Heart right ventricle (tissue), 16 donors: ENCODE measurements at regions not wholly inside any gene's neighbourhood (a gene's known extent, or its start where the extent isn't known, plus 50 kb on each side); places are given as distances from the start of the nearest gene placed in this dataset.

Experiments
- ATAC-seq, 8 donors: fragments of 200-7000 bp; cut with Tn5 transposase; one replicate each; pipeline ENCODE4 v1.9.1; 2020; ENCODE audit warnings: mild to moderate bottlenecking in 8 of 8, moderate library complexity in 8 of 8, moderate number of reproducible peaks in 1 of 8
- DNase-seq, 2 donors: peaks; one replicate each; pipeline ENCODE4 v3.0.0-alpha.2; 2020
- H3K27ac ChIP-seq, 10 donors: fragments of 200-600 bp; sonication (generic) in 2 of 10; one replicate each; pipeline versions ENCODE4 v1.5.0 to v1.8.0; 2020 to 2022; ENCODE audit warnings: mild to moderate bottlenecking in 3 of 10
- H3K27me3 ChIP-seq, 7 donors: fragments of 200-600 bp; one replicate each; pipeline ENCODE4 v1.8.0; 2021 to 2022; ENCODE audit warnings: mild to moderate bottlenecking in 2 of 7
- H3K36me3 ChIP-seq, 9 donors: fragments of 200-600 bp; sonication (generic) in 1 of 9; one replicate each; pipeline versions ENCODE4 v1.5.0 to v1.8.0; 2020 to 2022; ENCODE audit warnings: mild to moderate bottlenecking in 2 of 9
- H3K4me1 ChIP-seq, 9 donors: fragments of 200-600 bp; sonication (generic) in 1 of 9; one replicate each; pipeline versions ENCODE4 v1.5.0 to v1.8.0; 2020 to 2022; ENCODE audit warnings: mild to moderate bottlenecking in 4 of 9
- H3K4me3 ChIP-seq, 10 donors: fragments of 200-600 bp; sonication (generic) in 2 of 10; one replicate each; pipeline versions ENCODE4 v1.5.0 to v1.8.0; 2020 to 2022; ENCODE audit warnings: mild to moderate bottlenecking in 7 of 10, moderate library complexity in 2 of 10
- H3K9me3 ChIP-seq, 11 donors: fragments of 200-600 bp in 10 of 11; sonication (generic) in 2 of 11; one replicate each; pipeline versions ENCODE4 v1.5.0 to v1.8.0; 2013 to 2022; ENCODE audit warnings: mild to moderate bottlenecking in 2 of 11, control low read depth in 1 of 11, moderate library complexity in 1 of 11
- WGBS, 2 donors: extraction: QIAGEN DNeasy Blood & Tissue Kit; methylation state at CpG; one replicate each; pipeline ENCODE4 v1.1.7; 2013; ENCODE audit warnings: inconsistent platforms in 1 of 2; 5-methylcytosine and 5-hydroxymethylcytosine counted together
- intact Hi-C, 10 donors: fragments of 100-400 bp; cut with DNase I; formaldehyde crosslinking; loops; one replicate each; pipeline versions ENCODE4 v1.11.1 to v1.14.2; 2022
- TF ChIP-seq, protein P1 (sequence below), 9 donors: fragments of 200-600 bp; sonication (generic) in 2 of 9; IDR thresholded peaks; one replicate each; pipeline versions ENCODE4 v1.5.0 to v1.8.0; 2021 to 2022; ENCODE audit warnings: antibody characterized with exemption in 9 of 9, mild to moderate bottlenecking in 5 of 9, moderate library complexity in 1 of 9
- donor health status: Arrhythmogenic right ventricular cardiomyopathy.
- donor health status: ischemic (EF 13 %, LVEDD 7.1; RV severe dilation, severe dysfunction).
- donor health status: healthy with polysubstance abuse.
- donor health status: DM: no; HTN: yes; CAD: no.
- donor health status: DM: no; HTN: no; CAD: no.
- donor health status: ischemic (EF 25% LVEDD 6.9; RV normal size, moderate dysfunction).
- donor health status: ischemic (EF 25% LVEDD 5.7; RV mildly dilated, moderate dysfunction).
- donor health status: healthy.
- donor health status: DM: yes; HTN: yes; CAD: no.
- donor health status: Ischemic cardiomyopathy.
- donor health status: ischemic (EF 35%, LVEDD 5.7; RV mildly dilated, moderate dysfunction).
- donor health status: nonischemic (EF 11% LVEDD 7.7; RV severe dilation, severe dysfunction).
- donor health status: DM: yes; HTN: yes; CAD: no.
- donor health status: PGD.
- donor health status: ischemic (EF 29% LVEDD 5.4; RV normal size, mild dysfunction).
- donor health status: nonischemic (EF 23%, LVEDD 6.1; RV moderate dilation, normal function).

DNA sequence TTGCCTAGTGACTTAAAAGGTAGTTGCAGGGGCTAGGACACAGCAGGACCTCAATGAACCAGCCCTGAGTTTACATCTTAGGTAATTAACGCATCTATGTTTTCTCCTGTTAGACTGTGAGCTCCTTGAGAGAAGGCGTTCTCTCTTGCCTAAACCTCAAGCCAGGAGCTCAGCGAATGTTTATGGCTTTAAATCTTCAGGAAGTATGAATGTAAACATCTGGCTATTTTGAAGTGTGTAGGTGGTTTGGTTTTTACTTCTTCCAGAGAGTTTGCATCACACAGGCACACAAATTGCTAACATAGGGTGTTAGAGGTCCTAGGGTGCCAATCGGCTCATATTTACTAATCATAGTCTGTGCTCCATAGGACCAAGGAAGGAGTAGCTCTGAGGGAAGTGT is 387.7 kb upstream of the ZNF507 start:
- H3K36me3 ChIP-seq: no peaks in the 10 kb centered on the region
- no peak overlapping the region for H3K27ac ChIP-seq
- ATAC-seq: no peak
- no peak for DNase-seq
- TF ChIP-seq, protein P1, sequence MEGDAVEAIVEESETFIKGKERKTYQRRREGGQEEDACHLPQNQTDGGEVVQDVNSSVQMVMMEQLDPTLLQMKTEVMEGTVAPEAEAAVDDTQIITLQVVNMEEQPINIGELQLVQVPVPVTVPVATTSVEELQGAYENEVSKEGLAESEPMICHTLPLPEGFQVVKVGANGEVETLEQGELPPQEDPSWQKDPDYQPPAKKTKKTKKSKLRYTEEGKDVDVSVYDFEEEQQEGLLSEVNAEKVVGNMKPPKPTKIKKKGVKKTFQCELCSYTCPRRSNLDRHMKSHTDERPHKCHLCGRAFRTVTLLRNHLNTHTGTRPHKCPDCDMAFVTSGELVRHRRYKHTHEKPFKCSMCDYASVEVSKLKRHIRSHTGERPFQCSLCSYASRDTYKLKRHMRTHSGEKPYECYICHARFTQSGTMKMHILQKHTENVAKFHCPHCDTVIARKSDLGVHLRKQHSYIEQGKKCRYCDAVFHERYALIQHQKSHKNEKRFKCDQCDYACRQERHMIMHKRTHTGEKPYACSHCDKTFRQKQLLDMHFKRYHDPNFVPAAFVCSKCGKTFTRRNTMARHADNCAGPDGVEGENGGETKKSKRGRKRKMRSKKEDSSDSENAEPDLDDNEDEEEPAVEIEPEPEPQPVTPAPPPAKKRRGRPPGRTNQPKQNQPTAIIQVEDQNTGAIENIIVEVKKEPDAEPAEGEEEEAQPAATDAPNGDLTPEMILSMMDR (IDR thresholded peaks at IDR 0.05): no peak
- peaks cover 0 to 3% (median 0%) of the 10 kb centered on the region in 7 donors for H3K27me3 ChIP-seq
- no peak overlapping the region for H3K4me3 ChIP-seq
- intact Hi-C loops: no loop called here
- no peaks in the 10 kb centered on the region for H3K9me3 ChIP-seq
- peaks cover 0 to 12% (median 1%) of the 10 kb centered on the region in 9 donors for H3K4me1 ChIP-seq
- WGBS, 2 donors: 80 to 85% methylated on average over 4 of the region's 4 CpGs

DNA sequence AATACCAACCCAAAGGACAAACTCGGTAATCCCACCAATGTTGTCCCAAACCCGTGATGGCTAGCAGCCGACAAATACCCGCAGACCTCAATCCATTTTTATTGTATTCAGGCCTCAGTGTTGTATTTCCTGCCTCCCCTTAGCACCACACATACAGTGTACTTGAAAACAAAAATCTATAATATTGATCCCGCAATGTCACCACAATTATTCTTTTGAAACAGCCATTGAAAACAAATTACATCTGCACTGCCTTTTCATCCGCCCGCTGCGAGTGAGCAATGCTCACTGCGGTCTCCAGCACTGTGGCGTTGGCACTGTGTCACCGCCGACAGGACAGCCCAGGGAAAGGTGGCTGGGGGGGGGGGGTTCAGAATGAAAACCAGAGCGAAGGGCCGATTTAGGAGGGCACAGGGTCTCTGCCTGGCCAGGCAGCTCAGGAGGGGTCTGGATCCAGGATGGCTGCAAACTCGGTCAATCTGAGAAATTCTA is 385.8 kb upstream of the ZNF507 start:
- no peak for ATAC-seq
- no peaks in the 10 kb centered on the region for H3K9me3 ChIP-seq
- H3K36me3 ChIP-seq: no peaks in the 10 kb centered on the region
- no peak for DNase-seq
- H3K27me3 ChIP-seq: peaks cover 0 to 3% (median 0%) of the 10 kb centered on the region in 7 donors
- TF ChIP-seq, protein P1 (IDR thresholded peaks at IDR 0.05): no peak
- no peak overlapping the region for H3K4me3 ChIP-seq
- intact Hi-C loops: no loop called here
- WGBS, 2 donors: 94 to 95% methylated on average over 15 of the region's 15 CpGs
- peaks cover 0 to 22% (median 8%) of the 10 kb centered on the region in 9 donors for H3K4me1 ChIP-seq
- no peak overlapping the region for H3K27ac ChIP-seq

DNA sequence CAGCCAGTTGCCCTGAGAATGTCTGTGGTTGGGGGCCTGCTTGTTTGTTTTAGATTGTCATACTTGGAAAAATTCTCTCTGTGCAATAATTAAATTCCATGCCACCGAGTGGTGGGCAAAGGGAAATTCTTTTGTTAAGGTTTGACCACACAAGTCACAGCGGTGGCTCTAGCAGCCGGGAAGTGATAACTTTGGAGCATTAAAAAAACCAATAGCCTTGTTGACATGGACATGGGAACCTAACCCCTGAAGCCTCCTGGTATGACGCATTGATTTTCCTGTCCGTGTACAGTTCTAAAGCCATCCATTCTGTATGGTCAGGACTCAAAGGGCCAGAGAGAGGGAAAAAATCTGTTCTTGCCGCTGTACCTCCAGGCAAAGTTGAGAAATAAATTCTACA is 384.9 kb upstream of the ZNF507 start:
- H3K27ac ChIP-seq: no peak overlapping the region
- no peak for ATAC-seq
- H3K36me3 ChIP-seq: no peaks in the 10 kb centered on the region
- no peak overlapping the region for H3K4me3 ChIP-seq
- peaks cover 0 to 3% (median 0%) of the 10 kb centered on the region in 7 donors for H3K27me3 ChIP-seq
- TF ChIP-seq, protein P1 (IDR thresholded peaks at IDR 0.05): no peak
- no peak for DNase-seq
- WGBS, 2 donors: 70 to 86% methylated on average over 6 of the region's 6 CpGs
- H3K9me3 ChIP-seq: no peaks in the 10 kb centered on the region
- intact Hi-C loops: no loop called here
- H3K4me1 ChIP-seq: peaks cover 0 to 22% (median 8%) of the 10 kb centered on the region in 9 donors

DNA sequence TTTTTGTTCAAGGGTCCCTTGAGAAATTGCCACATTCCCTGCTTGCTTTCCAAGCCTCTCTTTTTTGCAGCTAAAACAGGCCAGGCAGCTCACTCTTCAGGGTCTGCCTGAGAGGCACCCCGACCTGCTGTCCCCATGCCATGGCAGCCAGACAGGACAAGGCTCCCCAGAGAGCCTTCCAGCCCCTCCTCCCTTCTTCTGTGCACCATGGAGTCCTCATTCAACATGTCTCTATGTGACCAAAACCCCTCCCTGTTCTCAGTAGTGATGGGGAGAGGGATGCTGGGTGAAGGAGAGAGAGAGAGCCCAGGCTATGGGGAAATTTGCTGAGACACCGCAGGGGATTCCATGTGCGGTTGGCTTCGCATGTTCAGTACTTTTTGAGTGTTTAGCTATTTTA is 384.2 kb upstream of the ZNF507 start:
- DNase-seq: no peak
- Histone ChIP-seq H3K36me3 (no peaks in the 10 kb centered on the region), H3K4me3 (no peak overlapping the region), H3K9me3 (no peaks in the 10 kb centered on the region), H3K4me1 (peaks cover 0 to 22% (median 8%) of the 10 kb centered on the region in 9 donors), H3K27ac (no peak overlapping the region), H3K27me3 (peaks cover 0 to 3% (median 0%) of the 10 kb centered on the region in 7 donors)
- intact Hi-C loops: no loop called here
- TF ChIP-seq, protein P1 (IDR thresholded peaks at IDR 0.05): no peak
- WGBS, 2 donors: 55 to 82% methylated on average over 4 of the region's 4 CpGs
- no peak for ATAC-seq
